ENCODE measurements at regions not wholly inside any gene's neighbourhood (a gene's known extent, or its start where the extent isn't known, plus 50 kb on each side); places are given as distances from the start of the nearest gene placed in this dataset.

- no peak for DNase-seq
Observed at GRCh38 chr4:106708464-106708816, 327.7 kb downstream of the DKK2 start.

DNA sequence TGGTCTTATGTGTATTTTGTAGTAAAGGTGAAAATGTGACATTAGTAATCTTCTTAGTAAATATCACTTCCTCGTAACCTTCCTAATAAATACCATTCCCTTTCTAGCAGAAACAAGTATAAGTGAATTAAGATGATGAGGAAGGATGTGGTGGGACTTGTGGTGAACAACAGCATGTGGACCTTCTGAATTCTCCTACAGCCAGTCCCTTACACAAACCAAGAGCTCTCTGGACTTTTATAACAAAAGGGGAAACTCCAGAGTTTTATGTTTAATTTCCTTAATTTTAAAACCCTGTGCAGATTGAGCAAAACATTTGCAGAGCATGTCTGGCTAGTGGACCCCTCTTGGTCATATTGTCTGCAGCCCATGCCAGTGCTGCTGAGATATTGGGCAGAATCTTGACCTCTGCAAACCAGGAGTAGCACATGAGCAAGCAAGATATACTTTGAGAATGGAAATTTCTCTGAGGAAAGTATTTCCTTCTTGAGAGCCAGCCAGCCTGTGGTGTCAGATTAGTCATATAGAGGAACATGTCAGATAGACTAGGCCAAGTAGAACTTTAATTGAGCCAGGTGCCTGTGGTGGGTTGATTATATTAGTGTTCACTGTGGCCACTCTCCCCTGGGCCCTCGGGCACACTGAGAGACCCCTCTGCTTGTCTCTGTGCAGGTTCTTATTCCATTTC is 328.2 kb downstream of the DKK2 start:
- no peaks in the 10 kb centered on the region for H4K20me1 ChIP-seq (ENCODE audit: insufficient read depth, low read length)

More at GRCh38 chr4:106708464-106708816, 327.7 kb downstream of the DKK2 start:
- Histone ChIP-seq H2AFZ (ENCODE audit: low read length) (no peak overlapping the region), H3K9me3 (replicated peaks; ENCODE audit: insufficient read depth, low read length) (no peaks in the 10 kb centered on the region), H4K20me1 (ENCODE audit: insufficient read depth, low read length) (no peaks in the 10 kb centered on the region), H3K9ac (ENCODE audit: low read length) (no peak overlapping the region), H3K4me3 (ENCODE audit: low read length) (no peak overlapping the region), H3K27me3 (replicated peaks; ENCODE audit: insufficient read depth, low read length) (no peaks in the 10 kb centered on the region), H3K79me2 (ENCODE audit: low read length) (no peaks in the 10 kb centered on the region), H3K4me2 (ENCODE audit: low read depth, low read length) (no peak overlapping the region), H3F3A (ENCODE audit: insufficient read depth, low read length) (no peaks in the 10 kb centered on the region), H3K4me1 (ENCODE audit: low read length) (no peaks in the 10 kb centered on the region), H3K9me2 (replicated peaks; ENCODE audit: insufficient read depth, low read length) (no peaks in the 10 kb centered on the region), H3K36me3 (replicated peaks; ENCODE audit: insufficient read depth, low read length) (no peaks in the 10 kb centered on the region), H3K27ac (ENCODE audit: low read length) (no peak overlapping the region)
- no peak for TF ChIP-seq EZH2 (optimal IDR thresholded peaks at IDR 0.05; ENCODE audit: low read depth, low read length)
- no peak for TF ChIP-seq CTCF (IDR thresholded peaks at IDR 0.05; ENCODE audit: low read length)

GRCh38 chr4:106704253-106704870 is 331.8 kb downstream of the DKK2 start:
- Histone ChIP-seq H3F3A (ENCODE audit: insufficient read depth, low read length) (no peaks in the 10 kb centered on the region), H3K79me2 (ENCODE audit: low read length) (no peaks in the 10 kb centered on the region), H3K9me3 (replicated peaks; ENCODE audit: insufficient read depth, low read length) (no peaks in the 10 kb centered on the region), H3K9ac (ENCODE audit: low read length) (no peak overlapping the region), H3K4me3 (ENCODE audit: low read length) (no peak overlapping the region), H3K27me3 (replicated peaks; ENCODE audit: insufficient read depth, low read length) (no peaks in the 10 kb centered on the region), H3K36me3 (replicated peaks; ENCODE audit: insufficient read depth, low read length) (no peaks in the 10 kb centered on the region), H3K9me2 (replicated peaks; ENCODE audit: insufficient read depth, low read length) (no peaks in the 10 kb centered on the region), H3K4me1 (ENCODE audit: low read length) (no peaks in the 10 kb centered on the region), H4K20me1 (ENCODE audit: insufficient read depth, low read length) (no peaks in the 10 kb centered on the region), H2AFZ (ENCODE audit: low read length) (no peak overlapping the region), H3K27ac (ENCODE audit: low read length) (no peak overlapping the region), H3K4me2 (ENCODE audit: low read depth, low read length) (no peak overlapping the region)
- no peak for DNase-seq
- TF ChIP-seq EZH2 (optimal IDR thresholded peaks at IDR 0.05; ENCODE audit: low read depth, low read length): no peak
- TF ChIP-seq EZH2phosphoT487 (IDR thresholded peaks at IDR 0.05; ENCODE audit: low read length): no peak
- TF ChIP-seq CTCF (IDR thresholded peaks at IDR 0.05; ENCODE audit: low read length): no peak

More for the DNA sequence above, 328.2 kb downstream of the DKK2 start:
- no peak overlapping the region for H3K9ac ChIP-seq (ENCODE audit: low read length)
- H3K4me1 ChIP-seq (ENCODE audit: low read length): no peaks in the 10 kb centered on the region
- no peaks in the 10 kb centered on the region for H3K9me3 ChIP-seq (replicated peaks; ENCODE audit: insufficient read depth, low read length)
- H3K9me2 ChIP-seq (replicated peaks; ENCODE audit: insufficient read depth, low read length): no peaks in the 10 kb centered on the region
- no peak overlapping the region for H3K27ac ChIP-seq (ENCODE audit: low read length)
- no peaks in the 10 kb centered on the region for H3K79me2 ChIP-seq (ENCODE audit: low read length)
- no peaks in the 10 kb centered on the region for H3K27me3 ChIP-seq (replicated peaks; ENCODE audit: insufficient read depth, low read length)
- no peak overlapping the region for H3K4me2 ChIP-seq (ENCODE audit: low read depth, low read length)
- no peak overlapping the region for H3K4me3 ChIP-seq (ENCODE audit: low read length)
- no peak for TF ChIP-seq CTCF (IDR thresholded peaks at IDR 0.05; ENCODE audit: low read length)
- no peak for TF ChIP-seq EZH2phosphoT487 (IDR thresholded peaks at IDR 0.05; ENCODE audit: low read length)
- TF ChIP-seq EZH2 (optimal IDR thresholded peaks at IDR 0.05; ENCODE audit: low read depth, low read length): no peak
- H3K36me3 ChIP-seq (replicated peaks; ENCODE audit: insufficient read depth, low read length): no peaks in the 10 kb centered on the region
- no peaks in the 10 kb centered on the region for H3F3A ChIP-seq (ENCODE audit: insufficient read depth, low read length)
- no peak for DNase-seq
- no peak overlapping the region for H2AFZ ChIP-seq (ENCODE audit: low read length)

All from MM.1S (cell line).